ENCODE measurements at regions not wholly inside any gene's neighbourhood (a gene's known extent, or its start where the extent isn't known, plus 50 kb on each side); places are given as distances from the start of the nearest gene placed in this dataset.
"Not testable (repeated sequence)": the region's sequence is repeated elsewhere in the genome, so short reads cannot be mapped to it uniquely, and the experiment has no call there.

GRCh38 chr15:21024235-21024987 is 158.3 kb upstream of the POTEB2 start:
- DNase-seq (ENCODE audit: low read depth in 3 of 3, low spot score in 1 of 3): not testable (repeated sequence)

GRCh38 chr15:21018176-21018575 is 152.1 kb upstream of the POTEB2 start:
- DNase-seq (ENCODE audit: low read depth in 3 of 3, low spot score in 1 of 3): not testable (repeated sequence)

DNA sequence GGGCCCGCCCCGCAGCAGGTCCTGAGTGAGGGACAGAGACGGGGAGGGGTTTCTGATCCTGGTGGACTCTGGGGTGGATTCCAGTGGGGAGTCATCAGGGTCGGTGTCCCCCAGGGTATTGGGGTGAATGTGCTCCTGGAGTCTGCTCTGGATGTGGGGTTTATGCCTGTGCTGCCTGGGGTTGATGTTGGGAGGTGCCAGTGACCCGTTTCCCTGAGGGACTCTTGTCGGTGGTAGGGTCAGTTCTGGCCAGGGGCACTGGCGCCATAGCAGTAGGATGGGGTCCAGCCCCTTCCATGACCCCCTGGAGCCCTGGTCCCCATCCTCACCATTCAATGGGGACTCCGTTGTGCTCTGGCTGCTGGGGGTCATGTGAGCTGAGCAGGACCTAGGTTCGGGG is 151.2 kb upstream of the POTEB2 start:
- not testable (repeated sequence) for DNase-seq (ENCODE audit: low read depth in 3 of 3, low spot score in 1 of 3)

- DNase-seq (ENCODE audit: low read depth in 3 of 3, low spot score in 1 of 3): not testable (repeated sequence)
Observed at GRCh38 chr15:21016589-21016988, 150.5 kb upstream of the POTEB2 start.

GRCh38 chr15:21015171-21015570 is 149.1 kb upstream of the POTEB2 start:
- DNase-seq (ENCODE audit: low read depth in 3 of 3, low spot score in 1 of 3): not testable (repeated sequence)

DNA sequence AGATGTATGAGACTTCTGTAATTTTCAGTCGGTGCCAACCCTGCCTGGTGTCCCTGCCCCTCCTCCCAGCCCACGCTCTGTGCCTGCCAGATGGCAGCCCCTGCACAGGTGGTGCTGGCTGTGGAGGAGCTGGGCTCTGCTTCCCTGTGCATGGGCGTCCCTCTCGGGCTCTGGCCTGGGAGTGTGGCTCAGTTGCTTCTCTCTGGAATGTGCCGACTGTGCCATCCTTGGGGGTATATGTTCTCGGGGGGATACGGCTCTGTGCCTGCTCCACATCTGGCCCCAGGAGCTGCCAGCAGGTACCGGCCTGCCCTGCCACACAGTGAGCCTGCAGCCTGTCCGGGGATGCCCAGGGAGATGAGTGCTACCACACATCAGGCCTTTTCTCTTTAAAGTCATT is 147.2 kb upstream of the POTEB2 start:
- not testable (repeated sequence) for DNase-seq (ENCODE audit: low read depth in 3 of 3, low spot score in 1 of 3)

DNA sequence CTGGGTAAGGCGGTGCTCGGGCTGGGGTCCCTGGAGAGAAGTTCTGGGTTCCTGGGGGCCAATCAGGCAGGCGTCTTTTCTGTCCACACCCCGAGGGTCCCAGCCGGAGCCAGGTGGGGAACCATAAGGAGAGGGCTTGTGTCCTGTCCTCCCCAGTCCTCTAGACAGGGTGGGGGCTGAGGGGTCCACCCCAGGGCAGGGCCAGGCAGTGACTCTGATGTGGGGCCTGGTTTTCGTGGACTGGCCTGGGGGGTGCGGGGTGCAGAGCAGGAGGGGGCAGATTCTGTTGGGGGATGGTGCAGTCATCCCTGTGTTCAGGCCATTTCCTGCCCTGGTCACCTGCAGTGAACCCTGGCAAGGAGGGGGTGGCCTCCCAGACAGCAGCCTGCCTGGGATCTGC is 143.5 kb upstream of the POTEB2 start:
- DNase-seq (ENCODE audit: low read depth in 3 of 3, low spot score in 1 of 3): not testable (repeated sequence)

GRCh38 chr15:21003459-21003858 is 137.3 kb upstream of the POTEB2 start:
- DNase-seq (ENCODE audit: low read depth in 3 of 3, low spot score in 1 of 3): not testable (repeated sequence)

DNA sequence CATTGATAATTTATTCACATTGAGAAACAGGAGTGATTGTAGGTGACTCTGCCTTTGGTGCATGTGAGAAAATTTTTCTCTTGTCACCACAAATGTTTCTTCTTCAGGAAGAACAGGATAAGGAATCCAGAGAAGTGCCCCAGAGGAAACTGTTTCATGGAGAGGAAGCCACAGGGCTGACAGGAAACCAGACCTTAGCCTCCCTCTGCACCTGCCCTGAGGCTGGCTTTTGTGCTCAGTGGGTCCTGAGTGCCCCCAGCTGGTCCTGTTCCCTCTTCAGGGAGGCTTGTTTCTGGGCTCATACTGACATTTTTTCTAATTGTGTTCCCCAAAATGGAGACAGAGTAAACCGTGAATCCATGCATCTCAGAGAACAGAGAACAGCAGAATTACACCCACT is 135.8 kb upstream of the POTEB2 start:
- not testable (repeated sequence) for DNase-seq (ENCODE audit: low read depth in 3 of 3, low spot score in 1 of 3)

DNA sequence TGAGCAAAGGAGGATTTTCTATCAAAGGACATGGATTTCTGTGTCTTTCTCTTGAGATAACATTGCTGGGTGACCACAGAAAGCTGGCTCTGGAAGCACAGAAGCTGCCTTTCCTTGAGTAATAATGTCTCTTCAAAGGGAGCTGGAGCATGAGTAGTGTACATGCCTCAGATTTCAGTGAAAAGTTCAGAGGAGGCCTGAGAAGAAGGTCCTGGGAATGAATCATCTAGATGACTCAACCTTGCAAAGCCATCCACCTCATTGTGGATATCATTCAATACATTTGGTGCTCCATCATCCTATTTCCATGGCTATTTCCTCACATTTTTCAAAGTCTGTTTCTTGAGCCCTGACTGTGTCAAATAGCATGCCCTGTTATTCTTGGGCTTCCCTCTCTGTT is 125.6 kb upstream of the POTEB2 start:
- not testable (repeated sequence) for DNase-seq (ENCODE audit: low read depth in 3 of 3, low spot score in 1 of 3)

DNA sequence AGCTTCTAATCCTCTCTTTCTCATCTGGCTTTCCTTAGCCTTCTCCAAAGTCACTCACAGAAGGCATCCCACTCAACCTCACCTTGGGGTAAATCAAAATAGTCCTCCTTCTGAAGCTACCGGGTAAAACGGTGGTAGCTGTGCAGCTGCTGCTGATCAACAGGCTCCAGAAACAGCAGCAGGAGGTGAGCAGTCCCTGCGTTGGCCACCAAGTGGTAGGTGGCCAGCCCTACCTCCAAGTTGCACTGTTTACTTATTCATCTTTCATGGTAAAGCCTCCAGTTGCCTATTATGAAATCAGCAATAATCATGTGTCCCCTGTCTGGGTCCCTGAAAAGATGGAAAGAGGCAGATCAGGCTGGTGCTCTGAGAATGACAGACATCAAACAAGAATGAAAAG is 125.1 kb upstream of the POTEB2 start:
- not testable (repeated sequence) for DNase-seq (ENCODE audit: low read depth in 3 of 3, low spot score in 1 of 3)

DNA sequence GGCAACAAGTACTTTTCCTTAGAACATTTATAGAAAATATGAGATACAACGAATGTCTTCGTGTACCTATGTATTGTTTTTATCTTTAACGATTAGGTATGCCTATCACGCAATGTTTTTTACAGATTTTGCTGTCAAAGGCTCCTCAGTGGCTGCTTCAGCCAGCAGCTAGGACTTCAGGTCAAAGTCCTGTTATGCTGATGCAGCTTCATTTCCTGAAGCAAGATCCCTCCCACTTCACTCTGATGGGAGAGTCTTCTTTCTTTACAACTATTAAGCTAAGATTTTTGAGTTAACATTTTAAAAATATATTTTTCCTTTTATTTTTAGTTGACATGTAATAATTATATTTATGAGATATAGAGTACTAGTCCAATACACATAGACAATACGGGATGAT is 120.7 kb upstream of the POTEB2 start:
- DNase-seq (ENCODE audit: low read depth in 3 of 3, low spot score in 1 of 3): not testable (repeated sequence)

- DNase-seq (ENCODE audit: low read depth in 3 of 3, low spot score in 1 of 3): not testable (repeated sequence)
Observed at GRCh38 chr15:20978057-20978456, 111.9 kb upstream of the POTEB2 start.

- DNase-seq (ENCODE audit: low read depth in 3 of 3, low spot score in 1 of 3): not testable (repeated sequence)
Observed at GRCh38 chr15:20972762-20973161, 106.6 kb upstream of the POTEB2 start.

- DNase-seq (ENCODE audit: low read depth in 3 of 3, low spot score in 1 of 3): not testable (repeated sequence)
Observed at GRCh38 chr15:20959299-20959698, 93.2 kb upstream of the POTEB2 start.

GRCh38 chr15:20929322-20929721 is 63.2 kb upstream of the POTEB2 start:
- not testable (repeated sequence) for DNase-seq (ENCODE audit: low read depth in 3 of 3, low spot score in 1 of 3)

Data from stimulated activated CD4-positive, alpha-beta T cell treated with anti-CD3 and anti-CD28 coated beads, TNF-alpha, amount 100 ng/mL, for 1 hour (primary cell).